ENCODE measurements at regions not wholly inside any gene's neighbourhood (a gene's known extent, or its start where the extent isn't known, plus 50 kb on each side); places are given as distances from the start of the nearest gene placed in this dataset.

GRCh38 chr20:11192106-11192505 is 518.3 kb upstream of the JAG1 start:
- DNase-seq (ENCODE audit: insufficient read length, low spot score) = no peak
- TF ChIP-seq POLR2AphosphoS5 (IDR thresholded peaks at IDR 0.05; ENCODE audit: low read depth, low read length) (no peak), TAF1 (IDR thresholded peaks at IDR 0.05; ENCODE audit: low read depth, low read length) (no peak), POU2F2 (IDR thresholded peaks at IDR 0.05; ENCODE audit: low read depth, low read length) (no peak), POLR2A (IDR thresholded peaks at IDR 0.05; ENCODE audit: low read depth, low read length) (no peak), PAX5 (IDR thresholded peaks at IDR 0.05; ENCODE audit: insufficient read depth, low read length, severe bottlenecking) (no peak), SPI1 (IDR thresholded peaks at IDR 0.05; ENCODE audit: low read depth, low read length) (no peak)
- FAIRE-seq = no peak

- FAIRE-seq = no peak
- no peak for DNase-seq (ENCODE audit: insufficient read length, low spot score)
- no peak for TF ChIP-seq POU2F2 (IDR thresholded peaks at IDR 0.05; ENCODE audit: low read depth, low read length)
- TF ChIP-seq PAX5 (IDR thresholded peaks at IDR 0.05; ENCODE audit: insufficient read depth, low read length, severe bottlenecking) = no peak
- no peak for TF ChIP-seq SPI1 (IDR thresholded peaks at IDR 0.05; ENCODE audit: low read depth, low read length)
- TF ChIP-seq POLR2A (IDR thresholded peaks at IDR 0.05; ENCODE audit: low read depth, low read length) = no peak
- no peak for TF ChIP-seq POLR2AphosphoS5 (IDR thresholded peaks at IDR 0.05; ENCODE audit: low read depth, low read length)
- TF ChIP-seq TAF1 (IDR thresholded peaks at IDR 0.05; ENCODE audit: low read depth, low read length) = no peak
Observed at GRCh38 chr20:11193241-11193640, 519.4 kb upstream of the JAG1 start.

DNA sequence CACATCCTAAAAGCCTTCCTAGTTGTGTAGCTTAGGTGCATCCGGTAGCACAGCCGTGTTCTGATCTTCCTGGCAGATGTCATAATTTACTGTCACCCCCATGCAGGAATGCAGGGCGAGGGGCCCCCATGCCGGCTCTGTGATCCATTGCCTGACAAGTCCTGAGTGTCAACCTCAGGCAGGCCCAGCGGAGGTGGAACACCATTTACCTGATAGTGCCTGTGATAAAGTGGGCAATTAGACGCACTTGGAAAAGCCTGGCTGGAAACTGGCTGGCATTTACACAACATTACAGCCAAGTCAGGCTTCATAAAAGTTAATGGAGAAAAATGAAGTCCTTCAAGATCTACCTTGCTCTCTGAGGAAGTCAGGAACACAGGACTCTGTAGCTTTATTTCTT is 521.4 kb upstream of the JAG1 start:
- TF ChIP-seq PAX5 (IDR thresholded peaks at IDR 0.05; ENCODE audit: insufficient read depth, low read length, severe bottlenecking) (no peak), TAF1 (IDR thresholded peaks at IDR 0.05; ENCODE audit: low read depth, low read length) (no peak), POLR2AphosphoS5 (IDR thresholded peaks at IDR 0.05; ENCODE audit: low read depth, low read length) (no peak), SPI1 (IDR thresholded peaks at IDR 0.05; ENCODE audit: low read depth, low read length) (no peak), POLR2A (IDR thresholded peaks at IDR 0.05; ENCODE audit: low read depth, low read length) (no peak), POU2F2 (IDR thresholded peaks at IDR 0.05; ENCODE audit: low read depth, low read length) (no peak)
- DNase-seq (ENCODE audit: insufficient read length, low spot score) = no peak
- no peak for FAIRE-seq

DNA sequence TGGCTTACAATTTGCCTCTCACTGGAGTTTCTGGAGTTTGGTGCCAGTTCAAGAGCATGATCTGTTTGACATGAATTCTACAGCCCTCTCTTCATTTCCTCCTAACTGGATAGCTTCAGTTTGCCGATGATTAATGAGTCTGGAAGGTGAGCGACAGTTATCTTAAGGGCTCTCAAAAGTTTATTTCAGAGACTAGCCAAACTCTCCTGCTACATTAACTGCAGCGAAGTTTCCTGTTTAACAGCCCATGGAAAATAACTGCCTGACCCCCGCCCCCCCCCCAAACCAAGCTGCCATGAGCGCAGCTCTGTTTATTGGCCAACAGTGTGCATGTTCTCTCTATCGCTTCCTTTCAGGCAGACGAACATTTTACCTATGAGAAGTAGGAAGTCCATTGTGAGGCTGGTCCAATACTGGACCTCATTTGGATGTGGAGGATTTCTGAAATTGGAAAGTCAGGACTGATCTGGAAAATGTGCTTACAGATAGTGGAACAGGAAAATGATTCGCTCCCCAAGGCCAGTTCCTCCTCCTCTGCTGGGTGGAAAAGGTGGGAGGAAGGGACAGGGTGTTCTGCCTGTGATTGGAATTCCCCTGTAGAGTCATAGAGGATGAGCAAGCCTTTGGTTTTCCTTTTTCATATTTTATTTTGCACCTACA is 522.2 kb upstream of the JAG1 start:
- DNase-seq (ENCODE audit: insufficient read length, low spot score) = no peak
- TF ChIP-seq PAX5 (IDR thresholded peaks at IDR 0.05; ENCODE audit: insufficient read depth, low read length, severe bottlenecking) = no peak
- no peak for TF ChIP-seq POLR2AphosphoS5 (IDR thresholded peaks at IDR 0.05; ENCODE audit: low read depth, low read length)
- TF ChIP-seq TAF1 (IDR thresholded peaks at IDR 0.05; ENCODE audit: low read depth, low read length) = no peak
- TF ChIP-seq SPI1 (IDR thresholded peaks at IDR 0.05; ENCODE audit: low read depth, low read length) = no peak
- TF ChIP-seq POLR2A (IDR thresholded peaks at IDR 0.05; ENCODE audit: low read depth, low read length) = no peak
- no peak for TF ChIP-seq POU2F2 (IDR thresholded peaks at IDR 0.05; ENCODE audit: low read depth, low read length)
- FAIRE-seq = no peak

GRCh38 chr20:11197851-11198250 is 524.1 kb upstream of the JAG1 start:
- FAIRE-seq (no peak), DNase-seq (ENCODE audit: insufficient read length, low spot score) (no peak)
- no peak for TF ChIP-seq POU2F2 (IDR thresholded peaks at IDR 0.05; ENCODE audit: low read depth, low read length)
- no peak for TF ChIP-seq POLR2AphosphoS5 (IDR thresholded peaks at IDR 0.05; ENCODE audit: low read depth, low read length)
- no peak for TF ChIP-seq SPI1 (IDR thresholded peaks at IDR 0.05; ENCODE audit: low read depth, low read length)
- TF ChIP-seq POLR2A (IDR thresholded peaks at IDR 0.05; ENCODE audit: low read depth, low read length) = no peak
- no peak for TF ChIP-seq TAF1 (IDR thresholded peaks at IDR 0.05; ENCODE audit: low read depth, low read length)
- TF ChIP-seq PAX5 (IDR thresholded peaks at IDR 0.05; ENCODE audit: insufficient read depth, low read length, severe bottlenecking) = no peak

- no peak for FAIRE-seq
- no peak for DNase-seq (ENCODE audit: insufficient read length, low spot score)
- TF ChIP-seq PAX5 (IDR thresholded peaks at IDR 0.05; ENCODE audit: insufficient read depth, low read length, severe bottlenecking) (no peak), POU2F2 (IDR thresholded peaks at IDR 0.05; ENCODE audit: low read depth, low read length) (no peak), POLR2AphosphoS5 (IDR thresholded peaks at IDR 0.05; ENCODE audit: low read depth, low read length) (no peak), SPI1 (IDR thresholded peaks at IDR 0.05; ENCODE audit: low read depth, low read length) (no peak), TAF1 (IDR thresholded peaks at IDR 0.05; ENCODE audit: low read depth, low read length) (no peak), POLR2A (IDR thresholded peaks at IDR 0.05; ENCODE audit: low read depth, low read length) (no peak)
Observed at GRCh38 chr20:11200423-11200822, 526.6 kb upstream of the JAG1 start.

DNA sequence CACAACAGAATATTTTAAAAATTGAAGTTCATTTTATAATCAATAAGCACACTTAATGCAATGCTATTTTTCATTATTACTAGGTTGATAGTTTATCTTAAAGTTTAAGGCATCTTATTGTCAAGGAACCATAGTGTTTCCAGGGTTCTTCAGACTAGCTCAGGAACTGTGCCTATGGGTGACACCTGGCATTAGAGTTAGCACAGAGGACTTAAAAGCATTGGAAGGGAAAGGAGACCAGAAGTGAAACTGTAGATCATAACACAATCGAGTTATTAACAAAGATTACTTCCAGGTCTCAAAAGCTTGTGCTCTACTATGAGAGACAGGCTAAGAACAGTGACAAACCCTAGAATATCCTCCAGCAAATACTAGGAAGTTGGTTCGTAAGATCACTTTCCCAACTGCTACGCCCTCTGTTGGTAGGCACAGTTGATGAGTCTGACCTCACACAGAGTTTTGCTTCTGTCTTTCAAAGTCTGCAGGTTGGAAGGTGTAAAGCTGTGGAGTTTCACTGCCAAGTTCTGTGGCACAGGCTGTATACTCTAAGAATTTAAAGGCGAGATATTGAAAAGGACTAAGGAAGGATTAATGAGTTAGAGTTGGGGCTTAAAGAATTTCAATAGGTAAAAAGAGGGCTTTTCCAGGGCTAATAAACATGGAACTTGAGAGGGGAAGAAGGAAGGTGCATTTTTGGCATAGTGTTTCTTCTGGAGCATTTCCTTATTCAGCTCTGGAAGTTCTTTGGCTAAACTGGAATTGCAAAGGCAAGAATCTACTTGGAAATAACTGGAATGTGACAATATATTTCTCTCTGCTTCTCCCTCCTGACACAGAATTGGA is 531.3 kb upstream of the JAG1 start:
- no peak for DNase-seq (ENCODE audit: insufficient read length, low spot score)
- TF ChIP-seq TAF1 (IDR thresholded peaks at IDR 0.05; ENCODE audit: low read depth, low read length) (no peak), SPI1 (IDR thresholded peaks at IDR 0.05; ENCODE audit: low read depth, low read length) (0 out of 2 replicates have a peak, but pooled peaks have one; percentile 12)
- FAIRE-seq = peak; percentile 82

- TF ChIP-seq SPI1 (IDR thresholded peaks at IDR 0.05; ENCODE audit: low read depth, low read length) (no peak), PAX5 (IDR thresholded peaks at IDR 0.05; ENCODE audit: insufficient read depth, low read length, severe bottlenecking) (no peak), POLR2A (IDR thresholded peaks at IDR 0.05; ENCODE audit: low read depth, low read length) (no peak), TAF1 (IDR thresholded peaks at IDR 0.05; ENCODE audit: low read depth, low read length) (no peak), POLR2AphosphoS5 (IDR thresholded peaks at IDR 0.05; ENCODE audit: low read depth, low read length) (no peak), POU2F2 (IDR thresholded peaks at IDR 0.05; ENCODE audit: low read depth, low read length) (no peak)
- FAIRE-seq (no peak), DNase-seq (ENCODE audit: insufficient read length, low spot score) (no peak)
Observed at GRCh38 chr20:11205769-11206362, 532.1 kb upstream of the JAG1 start.
